ENCODE measurements at regions not wholly inside any gene's neighbourhood (a gene's known extent, or its start where the extent isn't known, plus 50 kb on each side); places are given as distances from the start of the nearest gene placed in this dataset.

GRCh38 chr5:77923666-77924065, 147.5 kb upstream of the TBCA start:
- no peak for TF ChIP-seq CTCF (IDR thresholded peaks at IDR 0.05)

- TF ChIP-seq CTCF (IDR thresholded peaks at IDR 0.05) = no peak
These were observed 145.1 kb upstream of the TBCA start for GRCh38 chr5:77921094-77921768.

DNA sequence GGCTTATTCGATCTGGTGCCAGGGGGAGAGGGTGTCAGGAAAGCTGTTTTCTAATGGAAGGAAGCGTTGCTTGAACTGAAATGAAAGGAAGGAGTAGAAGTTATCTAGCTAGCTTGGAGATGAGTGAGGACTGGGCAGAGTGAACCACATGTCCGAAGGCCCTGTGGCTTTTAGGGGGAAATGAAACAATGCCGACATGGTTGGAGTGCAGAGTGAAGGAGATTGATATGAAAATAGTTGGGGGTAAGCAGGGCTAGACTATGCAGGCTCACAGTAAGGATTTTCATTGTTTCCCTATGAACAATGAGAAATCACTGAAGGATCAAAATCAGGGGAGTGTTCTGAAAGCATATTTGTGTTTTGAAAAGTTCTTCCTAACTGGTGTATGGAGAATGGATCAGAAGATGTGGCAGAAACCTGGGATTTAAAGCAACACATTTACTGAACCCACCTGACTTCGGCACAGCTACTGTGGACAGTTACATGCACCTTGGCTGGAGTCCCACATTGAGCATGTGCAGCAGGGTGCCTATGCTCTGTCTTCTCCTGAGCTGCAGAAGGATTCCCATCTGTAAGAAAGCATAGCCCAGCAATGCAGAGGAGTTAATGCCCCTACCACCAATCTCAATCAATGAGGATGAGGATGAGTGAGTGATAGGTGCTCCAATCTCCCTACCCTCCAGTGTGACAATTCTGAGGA, 144.4 kb upstream of the TBCA start:
- no peak for TF ChIP-seq CTCF (IDR thresholded peaks at IDR 0.05)

DNA sequence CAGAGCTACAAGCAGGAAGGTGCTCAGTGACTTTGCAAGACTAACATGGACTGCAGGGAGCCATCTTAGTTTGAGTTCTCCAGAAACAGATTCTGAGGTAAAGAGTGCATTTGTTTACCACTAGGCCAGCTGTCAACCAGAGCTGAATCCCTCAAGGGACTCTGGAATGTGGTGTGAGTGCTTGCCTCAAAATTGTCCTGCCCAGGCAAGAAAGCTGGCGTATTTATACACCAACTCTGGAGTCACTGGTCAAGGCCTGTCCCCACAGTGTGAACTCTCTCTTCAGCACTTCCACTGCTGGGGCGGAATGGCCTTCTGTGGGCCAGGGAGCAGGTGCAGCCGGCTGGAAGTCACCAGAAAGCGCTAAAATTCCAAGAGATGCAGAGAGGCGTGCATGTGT, 139.2 kb upstream of the TBCA start:
- TF ChIP-seq CTCF (IDR thresholded peaks at IDR 0.05) = no peak

DNA sequence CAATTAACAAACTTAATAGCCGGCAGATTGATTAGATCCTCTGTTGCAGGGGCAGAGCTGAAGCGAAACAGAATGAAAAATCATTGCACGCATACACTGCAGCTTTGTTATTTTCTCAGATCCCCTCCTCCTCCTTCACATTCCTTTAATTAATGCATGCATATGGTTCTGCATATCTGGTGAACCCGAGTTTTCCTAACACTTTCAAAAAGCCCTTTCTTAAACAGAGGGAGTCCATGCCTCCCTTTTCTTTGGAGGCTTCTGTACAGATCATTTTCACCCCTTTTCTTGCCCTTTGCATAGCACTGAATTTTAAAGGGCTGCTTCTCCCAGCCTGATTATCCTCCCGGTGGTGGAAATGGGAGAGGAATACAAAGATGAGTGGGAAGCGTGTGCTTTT, 136.6 kb upstream of the TBCA start:
- TF ChIP-seq CTCF (IDR thresholded peaks at IDR 0.05) = no peak

- no peak for TF ChIP-seq CTCF (IDR thresholded peaks at IDR 0.05)
These were observed 134.6 kb upstream of the TBCA start for GRCh38 chr5:77910602-77911188.

GRCh38 chr5:77909237-77909636, 133.1 kb upstream of the TBCA start:
- TF ChIP-seq CTCF (IDR thresholded peaks at IDR 0.05) = no peak

All from LNCAP (cell line).